ENCODE measurements at regions not wholly inside any gene's neighbourhood (a gene's known extent, or its start where the extent isn't known, plus 50 kb on each side); places are given as distances from the start of the nearest gene placed in this dataset.

- TF ChIP-seq, protein P1, sequence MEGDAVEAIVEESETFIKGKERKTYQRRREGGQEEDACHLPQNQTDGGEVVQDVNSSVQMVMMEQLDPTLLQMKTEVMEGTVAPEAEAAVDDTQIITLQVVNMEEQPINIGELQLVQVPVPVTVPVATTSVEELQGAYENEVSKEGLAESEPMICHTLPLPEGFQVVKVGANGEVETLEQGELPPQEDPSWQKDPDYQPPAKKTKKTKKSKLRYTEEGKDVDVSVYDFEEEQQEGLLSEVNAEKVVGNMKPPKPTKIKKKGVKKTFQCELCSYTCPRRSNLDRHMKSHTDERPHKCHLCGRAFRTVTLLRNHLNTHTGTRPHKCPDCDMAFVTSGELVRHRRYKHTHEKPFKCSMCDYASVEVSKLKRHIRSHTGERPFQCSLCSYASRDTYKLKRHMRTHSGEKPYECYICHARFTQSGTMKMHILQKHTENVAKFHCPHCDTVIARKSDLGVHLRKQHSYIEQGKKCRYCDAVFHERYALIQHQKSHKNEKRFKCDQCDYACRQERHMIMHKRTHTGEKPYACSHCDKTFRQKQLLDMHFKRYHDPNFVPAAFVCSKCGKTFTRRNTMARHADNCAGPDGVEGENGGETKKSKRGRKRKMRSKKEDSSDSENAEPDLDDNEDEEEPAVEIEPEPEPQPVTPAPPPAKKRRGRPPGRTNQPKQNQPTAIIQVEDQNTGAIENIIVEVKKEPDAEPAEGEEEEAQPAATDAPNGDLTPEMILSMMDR (IDR thresholded peaks at IDR 0.05; ENCODE audit: insufficient read depth, low read depth, low read length): no peak
- TF ChIP-seq EZH2 (IDR thresholded peaks at IDR 0.05; ENCODE audit: insufficient read depth, low read length): no peak
These were observed 675.6 kb upstream of the CELF4 start for GRCh38 chr18:38241216-38241615.
